ENCODE measurements at regions not wholly inside any gene's neighbourhood (a gene's known extent, or its start where the extent isn't known, plus 50 kb on each side); places are given as distances from the start of the nearest gene placed in this dataset.

- no peak for DNase-seq
- H3K9me3 ChIP-seq = no peaks in the 10 kb centered on the region
- H3K4me1 ChIP-seq = no peaks in the 10 kb centered on the region
- H3K27me3 ChIP-seq = no peaks in the 10 kb centered on the region
- H3K27ac ChIP-seq = no peak overlapping the region
- intact Hi-C loops (cut with DNase I) = no loop called here
- no peaks in the 10 kb centered on the region for H3K36me3 ChIP-seq
- WGBS (ENCODE audit: insufficient coverage, low coverage, low lambda C conversion rate, missing lambda C conversion rate) = 71% methylated on average over 1 of the region's 1 CpG
- no peak overlapping the region for H3K4me3 ChIP-seq
- TF ChIP-seq CTCF (IDR thresholded peaks at IDR 0.05) = no peak
- no peak for TF ChIP-seq POLR2A (IDR thresholded peaks at IDR 0.05)
- ATAC-seq = no peak
These were observed 199.9 kb upstream of the FAR2 start for GRCh38 chr12:28949184-28949583.

GRCh38 chr12:28950049-28950448, 199.0 kb upstream of the FAR2 start:
- intact Hi-C loops (cut with DNase I) = no loop called here
- Histone ChIP-seq H3K27me3 (no peaks in the 10 kb centered on the region), H3K27ac (no peak overlapping the region), H3K4me1 (no peaks in the 10 kb centered on the region), H3K36me3 (no peaks in the 10 kb centered on the region), H3K4me3 (no peak overlapping the region), H3K9me3 (no peaks in the 10 kb centered on the region)
- DNase-seq = no peak
- no peak for TF ChIP-seq CTCF (IDR thresholded peaks at IDR 0.05)
- TF ChIP-seq POLR2A (IDR thresholded peaks at IDR 0.05) = no peak
- ATAC-seq = no peak

GRCh38 chr12:28951935-28952334, 197.1 kb upstream of the FAR2 start:
- Histone ChIP-seq H3K4me1 (no peaks in the 10 kb centered on the region), H3K4me3 (no peak overlapping the region), H3K27ac (no peak overlapping the region), H3K36me3 (no peaks in the 10 kb centered on the region), H3K27me3 (no peaks in the 10 kb centered on the region), H3K9me3 (no peaks in the 10 kb centered on the region)
- ATAC-seq (peak; percentile 33 to 71 (median 52)), DNase-seq (no peak)
- TF ChIP-seq CTCF (IDR thresholded peaks at IDR 0.05) (no peak), POLR2A (IDR thresholded peaks at IDR 0.05) (no peak)
- intact Hi-C loops (cut with DNase I) = no loop called here
- whole genome bisulfite sequencing (ENCODE audit: insufficient coverage, low coverage, low lambda C conversion rate, missing lambda C conversion rate) = 38% methylated on average over 1 of the region's 1 CpG

- no peak overlapping the region for H3K27ac ChIP-seq
- H3K36me3 ChIP-seq = no peaks in the 10 kb centered on the region
- no peak for DNase-seq
- no peaks in the 10 kb centered on the region for H3K27me3 ChIP-seq
- H3K9me3 ChIP-seq = no peaks in the 10 kb centered on the region
- H3K4me1 ChIP-seq = no peaks in the 10 kb centered on the region
- ATAC-seq = no peak
- TF ChIP-seq CTCF (IDR thresholded peaks at IDR 0.05) = no peak
- no peak overlapping the region for H3K4me3 ChIP-seq
- intact Hi-C loops (cut with DNase I) = no loop called here
These were observed 194.7 kb upstream of the FAR2 start for GRCh38 chr12:28954333-28954732.

- DNase-seq = no peak
These were observed 193.6 kb upstream of the FAR2 start for GRCh38 chr12:28955491-28955890.

More at GRCh38 chr12:28955491-28955890, 193.6 kb upstream of the FAR2 start:
- ATAC-seq = no peak
- H3K9me3 ChIP-seq = no peaks in the 10 kb centered on the region
- H3K4me3 ChIP-seq = no peak overlapping the region
- TF ChIP-seq CTCF (IDR thresholded peaks at IDR 0.05) (no peak), POLR2A (IDR thresholded peaks at IDR 0.05) (no peak)
- no peaks in the 10 kb centered on the region for H3K4me1 ChIP-seq
- no peak overlapping the region for H3K27ac ChIP-seq
- intact Hi-C loops (cut with DNase I) = no loop called here
- 61% methylated on average over 2 of the region's 2 CpGs for WGBS (ENCODE audit: insufficient coverage, low coverage, low lambda C conversion rate, missing lambda C conversion rate)
- no peaks in the 10 kb centered on the region for H3K36me3 ChIP-seq
- no peaks in the 10 kb centered on the region for H3K27me3 ChIP-seq

Data from right lobe of liver (tissue), 6 donors.